H7 (cell line): ENCODE measurements at regions not wholly inside any gene's neighbourhood (a gene's known extent, or its start where the extent isn't known, plus 50 kb on each side); places are given as distances from the start of the nearest gene placed in this dataset.

Experiments
- DNase-seq: peaks from one replicate; pipeline ENCODE4 v3.0.0; 2012
- H3K27me3 ChIP-seq: 2 replicates; pipeline ENCODE4 v1.6.0; 2011; ENCODE audit warnings: mild to moderate bottlenecking, low read length; ENCODE audit not compliant: control insufficient read depth, insufficient read depth
- H3K36me3 ChIP-seq: replicated peaks from 2 replicates; pipeline ENCODE4 v1.5.1; 2011; ENCODE audit warnings: low read length; ENCODE audit not compliant: control insufficient read depth, insufficient read depth
- H3K4me3 ChIP-seq: 2 replicates; pipeline ENCODE4 v1.5.1; 2011; ENCODE audit warnings: low read depth, mild to moderate bottlenecking, control low read depth, low read length, moderate library complexity; ENCODE audit not compliant: insufficient read depth

- Histone ChIP-seq H3K27me3 (no peaks in the 10 kb centered on the region), H3K36me3 (no peaks in the 10 kb centered on the region), H3K4me3 (no peak overlapping the region)
- DNase-seq: no peak
These were observed 638.1 kb upstream of the BOD1L1 start for GRCh38 chr4:14265651-14266050.

- no peak for DNase-seq
These were observed 640.0 kb upstream of the BOD1L1 start for GRCh38 chr4:14267373-14268060.

GRCh38 chr4:14269824-14270223, 642.3 kb upstream of the BOD1L1 start:
- Histone ChIP-seq H3K4me3 (no peak overlapping the region), H3K27me3 (no peaks in the 10 kb centered on the region), H3K36me3 (no peaks in the 10 kb centered on the region)
- DNase-seq: no peak

More at GRCh38 chr4:14267373-14268060, 640.0 kb upstream of the BOD1L1 start:
- H3K27me3 ChIP-seq: no peaks in the 10 kb centered on the region
- no peaks in the 10 kb centered on the region for H3K36me3 ChIP-seq
- H3K4me3 ChIP-seq: no peak overlapping the region

- Histone ChIP-seq H3K4me3 (no peak overlapping the region), H3K36me3 (no peaks in the 10 kb centered on the region), H3K27me3 (no peaks in the 10 kb centered on the region)
- no peak for DNase-seq
These were observed 644.7 kb upstream of the BOD1L1 start for GRCh38 chr4:14272206-14272605.

- Histone ChIP-seq H3K4me3 (no peak overlapping the region), H3K36me3 (no peaks in the 10 kb centered on the region), H3K27me3 (no peaks in the 10 kb centered on the region)
- DNase-seq: no peak
These were observed 650.0 kb upstream of the BOD1L1 start for GRCh38 chr4:14277505-14277904.

- H3K4me3 ChIP-seq: no peak overlapping the region
- no peaks in the 10 kb centered on the region for H3K36me3 ChIP-seq
- H3K27me3 ChIP-seq: no peaks in the 10 kb centered on the region
- DNase-seq: no peak
These were observed 653.0 kb upstream of the BOD1L1 start for GRCh38 chr4:14280567-14280966.

GRCh38 chr4:14284578-14284977, 657.1 kb upstream of the BOD1L1 start:
- Histone ChIP-seq H3K27me3 (no peaks in the 10 kb centered on the region), H3K4me3 (no peak overlapping the region), H3K36me3 (no peaks in the 10 kb centered on the region)
- DNase-seq: no peak

GRCh38 chr4:14289708-14290107, 662.2 kb upstream of the BOD1L1 start:
- Histone ChIP-seq H3K4me3 (no peak overlapping the region), H3K27me3 (no peaks in the 10 kb centered on the region), H3K36me3 (no peaks in the 10 kb centered on the region)
- no peak for DNase-seq

- Histone ChIP-seq H3K27me3 (no peaks in the 10 kb centered on the region), H3K4me3 (no peak overlapping the region), H3K36me3 (no peaks in the 10 kb centered on the region)
- no peak for DNase-seq
These were observed 666.1 kb upstream of the BOD1L1 start for GRCh38 chr4:14293582-14293981.

GRCh38 chr4:14294611-14295010, 667.1 kb upstream of the BOD1L1 start:
- Histone ChIP-seq H3K27me3 (no peaks in the 10 kb centered on the region), H3K36me3 (no peaks in the 10 kb centered on the region), H3K4me3 (no peak overlapping the region)
- no peak for DNase-seq

- Histone ChIP-seq H3K36me3 (no peaks in the 10 kb centered on the region), H3K27me3 (no peaks in the 10 kb centered on the region), H3K4me3 (no peak overlapping the region)
- DNase-seq: no peak
These were observed 671.6 kb upstream of the BOD1L1 start for GRCh38 chr4:14299166-14299565.

- no peaks in the 10 kb centered on the region for H3K27me3 ChIP-seq
- no peaks in the 10 kb centered on the region for H3K36me3 ChIP-seq
- no peak overlapping the region for H3K4me3 ChIP-seq
- DNase-seq: no peak
These were observed 674.5 kb upstream of the BOD1L1 start for GRCh38 chr4:14302021-14302420.

- no peak for DNase-seq
- Histone ChIP-seq H3K27me3 (no peaks in the 10 kb centered on the region), H3K36me3 (no peaks in the 10 kb centered on the region), H3K4me3 (no peak overlapping the region)
These were observed 676.3 kb upstream of the BOD1L1 start for GRCh38 chr4:14303856-14304255.

- no peak overlapping the region for H3K4me3 ChIP-seq
- DNase-seq: no peak
- H3K36me3 ChIP-seq: no peaks in the 10 kb centered on the region
These were observed 680.7 kb upstream of the BOD1L1 start for GRCh38 chr4:14308229-14308651.

GRCh38 chr4:14309431-14309830, 681.9 kb upstream of the BOD1L1 start:
- Histone ChIP-seq H3K36me3 (no peaks in the 10 kb centered on the region), H3K4me3 (no peak overlapping the region), H3K27me3 (no peaks in the 10 kb centered on the region)
- no peak for DNase-seq

More at GRCh38 chr4:14308229-14308651, 680.7 kb upstream of the BOD1L1 start:
- no peaks in the 10 kb centered on the region for H3K27me3 ChIP-seq

- H3K36me3 ChIP-seq: no peaks in the 10 kb centered on the region
- DNase-seq: no peak
- H3K27me3 ChIP-seq: no peaks in the 10 kb centered on the region
- H3K4me3 ChIP-seq: no peak overlapping the region
These were observed 686.2 kb upstream of the BOD1L1 start for GRCh38 chr4:14313757-14314156.
